ENCODE measurements at regions not wholly inside any gene's neighbourhood (a gene's known extent, or its start where the extent isn't known, plus 50 kb on each side); places are given as distances from the start of the nearest gene placed in this dataset.

DNA sequence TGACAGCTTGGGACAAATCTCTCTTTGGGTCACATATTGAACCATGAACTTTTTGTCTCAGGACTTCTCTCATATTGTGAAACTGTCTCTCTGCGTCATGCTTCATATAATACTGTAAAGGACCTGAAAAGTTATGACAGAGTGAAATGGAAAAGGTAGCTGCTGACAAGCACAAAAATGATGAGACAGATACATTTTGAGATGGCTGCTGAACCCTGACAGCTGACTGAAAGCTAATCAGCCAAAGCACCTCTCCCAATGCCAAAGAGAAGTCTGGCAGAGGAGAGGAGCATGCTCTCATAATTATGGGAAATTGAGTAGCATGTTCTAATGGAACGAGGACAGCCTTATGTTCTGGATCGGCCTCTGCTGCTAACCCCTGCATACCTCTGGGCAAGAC lies 873.4 kb upstream of the ADGRL3 start:
- TF ChIP-seq EZH2phosphoT487 (IDR thresholded peaks at IDR 0.05; ENCODE audit: borderline replicate concordance) = no peak
- no peak for TF ChIP-seq CTCF (conservative IDR thresholded peaks at IDR 0.05; ENCODE audit: low read length)
